SU-DHL-6 (cell line): ENCODE measurements at regions not wholly inside any gene's neighbourhood (a gene's known extent, or its start where the extent isn't known, plus 50 kb on each side); places are given as distances from the start of the nearest gene placed in this dataset.

Experiments used
- CTCF ChIP-seq: fragments of 200-600 bp; sonication (generic); IDR thresholded peaks from one replicate; pipeline ENCODE4 v1.5.1; 2017; ENCODE audit warnings: antibody characterized with exemption, mild to moderate bottlenecking, low read length, moderate library complexity; ENCODE audit not compliant: insufficient read depth, poor library complexity, severe bottlenecking
- EZH2phosphoT487 ChIP-seq: fragments of 200-600 bp; sonication (generic), shearing (Covaris generic); conservative IDR thresholded peaks from 2 replicates; pipeline ENCODE4 v1.6.1; 2018; ENCODE audit warnings: mild to moderate bottlenecking, antibody characterized with exemption, low read length, moderate library complexity, mixed read lengths

GRCh38 chr2:209070262-209070661 lies 353.6 kb upstream of the MAP2 start:
- TF ChIP-seq CTCF (no peak), EZH2phosphoT487 (no peak)
